Nephron (organoid): ENCODE measurements at regions not wholly inside any gene's neighbourhood (a gene's known extent, or its start where the extent isn't known, plus 50 kb on each side); places are given as distances from the start of the nearest gene placed in this dataset.
"Not testable (repeated sequence)": the region's sequence is repeated elsewhere in the genome, so short reads cannot be mapped to it uniquely, and the experiment has no call there.

Experiments
- H3K27ac Mint-ChIP-seq, 3 experiments: 2 replicates each; pipeline ENCODE4 v1.8.0; 2020; ENCODE audit warnings: mixed read lengths in 3 of 3, mild to moderate bottlenecking in 2 of 3, moderate library complexity in 1 of 3
- H3K27me3 Mint-ChIP-seq: 2 replicates; pipeline ENCODE4 v1.8.0; 2021; ENCODE audit warnings: low read depth, mild to moderate bottlenecking, moderate library complexity, mixed read lengths
- H3K36me3 Mint-ChIP-seq: 2 replicates; pipeline ENCODE4 v1.8.0; 2020; ENCODE audit warnings: low read depth, mixed read lengths
- H3K4me1 Mint-ChIP-seq: 2 replicates; pipeline ENCODE4 v1.8.0; 2020; ENCODE audit warnings: mixed read lengths
- H3K4me3 Mint-ChIP-seq, 3 experiments: 2 replicates each; pipeline ENCODE4 v1.8.0; 2020; ENCODE audit warnings: mild to moderate bottlenecking in 3 of 3, mixed read lengths in 3 of 3, moderate library complexity in 2 of 3
- H3K9me3 Mint-ChIP-seq: 2 replicates; pipeline ENCODE4 v1.8.0; 2020; ENCODE audit warnings: mixed read lengths
- TF ChIP-seq, protein P1 (sequence below), 3 experiments: fragments of 200-600 bp; sonication (generic); IDR thresholded peaks; one replicate each; pipeline ENCODE4 v1.5.0; 2021; ENCODE audit warnings: antibody characterized with exemption in 3 of 3; ENCODE audit not compliant: unreplicated experiment in 3 of 3

DNA sequence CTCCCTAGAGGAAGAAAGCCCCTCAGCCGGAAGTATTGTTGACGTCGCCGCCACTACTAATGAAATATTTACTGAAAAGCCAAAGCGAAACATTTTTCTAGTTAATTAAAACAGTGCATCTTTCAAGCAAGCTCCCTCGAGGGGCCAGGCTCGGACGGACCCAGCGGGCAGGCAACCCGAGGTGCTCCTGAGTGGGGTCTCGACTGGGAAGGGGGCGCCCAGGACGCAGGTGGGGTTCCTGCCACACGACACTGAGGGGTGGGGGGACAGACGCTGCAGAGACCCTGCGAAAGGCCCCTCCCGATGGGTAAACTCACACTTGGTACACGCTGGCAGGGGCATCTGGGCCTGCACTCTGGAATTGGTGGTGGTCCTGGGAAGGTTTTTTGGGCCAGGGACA, 72.4 kb upstream of the ADGRA1 start:
- TF ChIP-seq, protein P1, sequence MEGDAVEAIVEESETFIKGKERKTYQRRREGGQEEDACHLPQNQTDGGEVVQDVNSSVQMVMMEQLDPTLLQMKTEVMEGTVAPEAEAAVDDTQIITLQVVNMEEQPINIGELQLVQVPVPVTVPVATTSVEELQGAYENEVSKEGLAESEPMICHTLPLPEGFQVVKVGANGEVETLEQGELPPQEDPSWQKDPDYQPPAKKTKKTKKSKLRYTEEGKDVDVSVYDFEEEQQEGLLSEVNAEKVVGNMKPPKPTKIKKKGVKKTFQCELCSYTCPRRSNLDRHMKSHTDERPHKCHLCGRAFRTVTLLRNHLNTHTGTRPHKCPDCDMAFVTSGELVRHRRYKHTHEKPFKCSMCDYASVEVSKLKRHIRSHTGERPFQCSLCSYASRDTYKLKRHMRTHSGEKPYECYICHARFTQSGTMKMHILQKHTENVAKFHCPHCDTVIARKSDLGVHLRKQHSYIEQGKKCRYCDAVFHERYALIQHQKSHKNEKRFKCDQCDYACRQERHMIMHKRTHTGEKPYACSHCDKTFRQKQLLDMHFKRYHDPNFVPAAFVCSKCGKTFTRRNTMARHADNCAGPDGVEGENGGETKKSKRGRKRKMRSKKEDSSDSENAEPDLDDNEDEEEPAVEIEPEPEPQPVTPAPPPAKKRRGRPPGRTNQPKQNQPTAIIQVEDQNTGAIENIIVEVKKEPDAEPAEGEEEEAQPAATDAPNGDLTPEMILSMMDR (IDR thresholded peaks at IDR 0.05; ENCODE audit: unreplicated experiment in 3 of 3) = no peak
- no peaks in the 10 kb centered on the region for H3K36me3 Mint-ChIP-seq
- peak overlapping the region in 2 of 3 experiments; percentile 34 to 44 for H3K27ac Mint-ChIP-seq
- no peaks in the 10 kb centered on the region for H3K27me3 Mint-ChIP-seq
- no peak overlapping the region for H3K4me3 Mint-ChIP-seq
- peaks cover 4% of the 10 kb centered on the region for H3K4me1 Mint-ChIP-seq
- H3K9me3 Mint-ChIP-seq = no peaks in the 10 kb centered on the region

DNA sequence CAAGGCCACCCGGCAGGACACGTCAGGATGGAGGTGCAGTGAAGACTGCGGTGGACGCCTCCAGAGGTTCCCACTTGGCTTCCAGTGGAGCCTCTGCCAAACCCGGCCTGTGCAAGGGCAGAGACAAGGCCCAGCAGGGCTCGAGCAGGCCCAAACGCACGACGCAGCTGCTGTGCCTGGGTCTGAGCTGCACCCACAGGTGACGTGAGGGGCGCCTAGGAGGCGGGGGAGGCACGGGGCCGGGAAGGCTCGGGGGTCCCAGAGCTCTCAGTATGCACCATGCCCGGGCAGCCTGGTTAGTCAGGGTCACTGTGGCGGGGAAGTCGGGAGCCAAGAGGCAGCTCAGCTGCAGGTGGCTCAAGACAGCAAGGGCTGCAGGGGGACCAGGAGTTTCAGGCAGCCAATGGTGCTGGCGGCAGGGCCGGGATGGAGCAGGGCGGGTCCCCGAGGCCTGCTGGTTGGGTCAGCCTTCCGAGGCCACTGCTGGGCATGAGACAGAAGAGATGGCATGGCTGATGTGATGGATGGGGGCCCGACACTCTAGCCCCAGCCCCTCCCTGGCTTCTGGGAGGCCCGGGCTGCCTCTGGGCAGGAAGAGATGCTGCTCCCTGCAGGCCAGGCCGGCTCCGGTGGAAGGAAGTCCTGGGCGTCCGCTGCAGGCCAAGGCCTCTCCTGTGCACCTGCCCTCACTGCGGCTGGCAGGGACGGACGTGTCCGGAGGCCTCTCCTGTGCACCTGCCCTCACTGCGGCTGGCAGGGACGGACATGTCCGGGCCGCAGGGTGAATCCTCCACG, 72.2 kb upstream of the CFAP46 start:
- H3K27ac Mint-ChIP-seq = peak overlapping the region in 2 of 3 experiments; percentile 34 to 44
- TF ChIP-seq, protein P1 (IDR thresholded peaks at IDR 0.05; ENCODE audit: unreplicated experiment in 3 of 3) = no peak
- H3K9me3 Mint-ChIP-seq = no peaks in the 10 kb centered on the region
- H3K36me3 Mint-ChIP-seq = no peaks in the 10 kb centered on the region
- H3K4me3 Mint-ChIP-seq = no peak overlapping the region
- H3K27me3 Mint-ChIP-seq = peaks cover 2% of the 10 kb centered on the region
- H3K4me1 Mint-ChIP-seq = peaks cover 4% of the 10 kb centered on the region

DNA sequence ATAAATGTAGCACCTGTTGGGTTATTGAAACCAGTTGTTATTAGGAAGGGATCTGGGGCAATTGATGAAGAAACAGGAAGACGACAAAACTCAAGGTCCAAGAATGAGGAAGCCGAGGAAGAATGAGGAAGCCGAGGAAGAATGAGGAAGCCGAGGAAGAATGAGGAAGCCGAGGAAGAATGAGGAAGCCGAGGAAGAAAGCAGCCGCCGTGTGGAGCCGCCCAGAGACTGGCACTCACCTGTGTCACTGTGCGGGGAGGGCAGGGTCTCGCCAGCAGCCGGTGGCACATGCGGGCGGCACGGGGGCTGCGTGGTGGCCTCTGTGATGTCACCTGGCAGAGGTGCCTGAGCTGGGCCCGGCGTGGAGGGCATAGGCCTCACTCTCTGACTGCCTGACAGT, 71.1 kb upstream of the CFAP46 start:
- H3K4me1 Mint-ChIP-seq = peaks cover 4% of the 10 kb centered on the region
- TF ChIP-seq, protein P1 (IDR thresholded peaks at IDR 0.05; ENCODE audit: unreplicated experiment in 3 of 3) = no peak
- H3K27me3 Mint-ChIP-seq = peaks cover 8% of the 10 kb centered on the region
- no peaks in the 10 kb centered on the region for H3K9me3 Mint-ChIP-seq
- no peaks in the 10 kb centered on the region for H3K36me3 Mint-ChIP-seq
- H3K27ac Mint-ChIP-seq = peak overlapping the region in 1 of 3 experiments; percentile 3
- no peak overlapping the region for H3K4me3 Mint-ChIP-seq

DNA sequence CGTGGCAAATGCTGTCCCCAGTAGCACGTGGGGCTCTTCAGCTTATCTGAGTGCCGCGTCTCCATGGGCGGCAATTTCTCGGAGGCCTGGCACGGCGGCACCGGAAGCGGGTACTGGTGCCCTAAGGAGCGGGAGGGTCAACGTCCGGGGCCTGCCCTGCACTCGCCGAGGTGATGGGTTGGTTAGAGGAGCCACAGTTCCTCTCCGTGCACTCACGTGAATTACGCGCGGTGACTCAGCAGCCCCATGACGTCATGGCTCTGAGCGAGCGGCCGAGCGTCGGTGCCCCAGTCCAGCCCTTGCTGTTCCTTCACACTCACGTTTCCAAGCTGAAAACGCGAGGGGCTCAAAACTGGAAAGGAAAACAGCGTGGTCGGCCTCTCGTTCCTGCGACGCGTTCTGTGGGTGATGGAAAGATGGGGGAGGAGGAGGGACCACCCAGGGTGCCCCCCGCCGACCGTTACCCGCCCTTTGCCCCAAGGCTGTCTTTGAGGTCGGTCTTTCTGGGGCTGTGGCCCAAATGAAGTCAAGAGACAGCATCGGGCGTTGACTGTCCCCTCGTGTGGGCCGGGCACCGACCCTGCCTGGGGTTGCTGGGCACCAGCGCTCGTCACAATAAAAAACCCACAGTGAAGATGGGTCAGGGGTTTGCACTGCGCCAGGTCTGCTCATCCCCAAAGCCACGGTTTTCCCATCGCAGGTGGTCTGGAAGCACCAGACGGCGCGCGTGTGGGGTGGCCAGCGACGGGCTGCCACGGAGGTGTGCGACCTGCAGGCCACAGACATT, 70.4 kb upstream of the CFAP46 start:
- Mint-ChIP-seq H3K27ac (no peak overlapping the region), H3K36me3 (no peaks in the 10 kb centered on the region), H3K4me3 (no peak overlapping the region), H3K4me1 (peaks cover 4% of the 10 kb centered on the region), H3K9me3 (no peaks in the 10 kb centered on the region), H3K27me3 (peaks cover 12% of the 10 kb centered on the region)
- TF ChIP-seq, protein P1 (IDR thresholded peaks at IDR 0.05; ENCODE audit: unreplicated experiment in 3 of 3) = no peak

DNA sequence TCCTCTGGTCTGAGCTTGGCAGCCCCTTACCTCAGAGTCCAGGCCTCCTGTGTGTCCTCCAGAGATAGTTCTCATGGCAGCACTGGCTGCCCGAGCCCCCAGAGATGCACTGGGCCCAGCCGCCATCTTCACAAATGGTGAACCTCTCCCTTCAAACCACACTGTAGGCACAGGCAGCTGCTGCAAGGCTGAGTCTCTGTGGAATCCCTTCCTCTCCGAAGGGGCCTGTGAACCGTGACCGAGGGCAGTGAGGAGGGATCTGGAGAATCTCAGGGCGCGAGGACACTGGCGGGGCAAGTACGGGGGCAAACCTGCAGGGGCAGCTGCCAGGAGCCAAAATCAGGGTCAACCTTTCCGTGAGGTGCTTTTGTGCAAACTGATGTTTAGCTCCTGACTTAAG, 69.5 kb upstream of the CFAP46 start:
- Mint-ChIP-seq H3K9me3 (no peaks in the 10 kb centered on the region), H3K4me3 (no peak overlapping the region), H3K27me3 (peaks cover 12% of the 10 kb centered on the region), H3K4me1 (peaks cover 4% of the 10 kb centered on the region), H3K36me3 (no peaks in the 10 kb centered on the region), H3K27ac (no peak overlapping the region)
- TF ChIP-seq, protein P1 (IDR thresholded peaks at IDR 0.05; ENCODE audit: unreplicated experiment in 3 of 3) = no peak

DNA sequence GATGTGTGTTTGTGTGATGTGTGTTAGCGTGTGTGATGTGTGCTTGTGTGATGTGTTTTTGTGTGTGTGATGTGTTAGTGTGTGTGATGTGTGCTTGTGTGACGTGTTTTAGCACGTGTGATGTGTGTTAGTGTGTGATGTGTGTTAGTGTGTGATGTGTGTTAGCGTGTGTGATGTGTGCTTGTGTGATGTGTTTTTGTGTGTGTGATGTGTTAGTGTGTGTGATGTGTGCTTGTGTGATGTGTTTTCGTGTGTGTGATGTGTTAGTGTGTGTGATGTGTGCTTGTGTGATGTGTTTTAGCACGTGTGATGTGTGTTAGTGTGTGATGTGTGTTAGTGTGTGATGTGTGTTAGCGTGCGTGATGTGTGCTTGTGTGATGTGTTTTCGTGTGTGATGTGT, 69.0 kb upstream of the CFAP46 start:
- H3K27ac Mint-ChIP-seq, H3K9me3 Mint-ChIP-seq, H3K4me3 Mint-ChIP-seq, H3K36me3 Mint-ChIP-seq, H3K4me1 Mint-ChIP-seq: not testable (repeated sequence)
- peaks cover 12% of the 10 kb centered on the region for H3K27me3 Mint-ChIP-seq

DNA sequence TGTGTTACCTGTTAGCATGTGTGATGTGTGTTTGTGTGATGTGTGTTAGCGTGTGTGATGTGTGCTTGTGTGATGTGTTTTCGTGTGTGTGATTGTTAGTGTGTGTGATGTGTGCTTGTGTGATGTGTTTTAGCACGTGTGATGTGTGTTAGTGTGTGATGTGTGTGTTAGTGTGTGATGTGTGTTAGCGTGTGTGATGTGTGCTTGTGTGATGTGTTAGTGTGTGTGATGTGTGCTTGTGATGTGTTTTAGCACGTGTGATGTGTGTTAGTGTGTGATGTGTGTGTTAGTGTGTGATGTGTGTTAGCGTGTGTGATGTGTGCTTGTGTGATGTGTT, 68.4 kb upstream of the CFAP46 start:
- H3K36me3 Mint-ChIP-seq, H3K4me3 Mint-ChIP-seq, H3K4me1 Mint-ChIP-seq, H3K9me3 Mint-ChIP-seq, H3K27ac Mint-ChIP-seq: not testable (repeated sequence)
- H3K27me3 Mint-ChIP-seq = peaks cover 12% of the 10 kb centered on the region
